Keratinocyte (primary cell): ENCODE measurements at regions not wholly inside any gene's neighbourhood (a gene's known extent, or its start where the extent isn't known, plus 50 kb on each side); places are given as distances from the start of the nearest gene placed in this dataset.

ENCODE experiments used
- DNase-seq: peaks from one replicate; pipeline ENCODE4 v3.0.0-alpha.2; 2011; ENCODE audit warnings: low read depth, missing footprints, low spot score
- FAIRE-seq: peaks from 2 replicates; lab custom pipeline; 2011; peaks lifted over from hg19 to GRCh38; lab: Jason Lieb, UNC
- H2AFZ ChIP-seq: 2 replicates; pipeline ENCODE4 v1.6.0; 2012; ENCODE audit warnings: low read length, control low read depth, inconsistent platforms; ENCODE audit not compliant: control insufficient read depth
- H3K27ac ChIP-seq: 2 replicates; pipeline ENCODE4 v1.5.1; 2011; ENCODE audit warnings: low read length; ENCODE audit not compliant: control insufficient read depth, insufficient read depth
- H3K27me3 ChIP-seq: 3 replicates; pipeline ENCODE4 v1.6.0; 2011; ENCODE audit warnings: low read length; ENCODE audit not compliant: control insufficient read depth, insufficient read depth; ENCODE audit errors: extremely low read depth
- H3K36me3 ChIP-seq, 2 experiments: 2 replicates in 1 of 2; 3 replicates in 1 of 2; pipeline ENCODE4 v1.5.1; 2011; ENCODE audit warnings: low read length in 2 of 2, mild to moderate bottlenecking in 1 of 2; ENCODE audit not compliant: control insufficient read depth in 2 of 2, insufficient read depth in 2 of 2; ENCODE audit errors: extremely low read depth in 1 of 2
- H3K4me1 ChIP-seq: 3 replicates; pipeline ENCODE4 v1.5.1; 2011; ENCODE audit warnings: low read length; ENCODE audit not compliant: control insufficient read depth, insufficient read depth; ENCODE audit errors: extremely low read depth
- H3K4me2 ChIP-seq: 3 replicates; pipeline ENCODE4 v1.6.0; 2011; ENCODE audit warnings: low read depth, low read length; ENCODE audit not compliant: control insufficient read depth, insufficient read depth; ENCODE audit errors: extremely low read depth
- H3K4me3 ChIP-seq, 3 experiments: fragments of 200-600 bp in 1 of 3; sonication (generic) in 1 of 3; 2 replicates in 2 of 3; 3 replicates in 1 of 3; pipeline ENCODE4 v1.5.1; 2011 to 2016; ENCODE audit warnings: low read length in 3 of 3, mild to moderate bottlenecking in 3 of 3, control low read depth in 2 of 3, inconsistent platforms in 1 of 3, low read depth in 1 of 3, mixed read lengths in 1 of 3, mixed run types in 1 of 3, moderate library complexity in 1 of 3; ENCODE audit not compliant: control insufficient read depth in 2 of 3, insufficient read depth in 2 of 3; ENCODE audit errors: extremely low read depth in 1 of 3
- H3K79me2 ChIP-seq: 2 replicates; pipeline ENCODE4 v1.6.0; 2012; ENCODE audit warnings: low read length; ENCODE audit not compliant: control insufficient read depth, insufficient read depth
- H3K9ac ChIP-seq: 3 replicates; pipeline ENCODE4 v1.6.0; 2011; ENCODE audit warnings: low read length; ENCODE audit not compliant: control insufficient read depth, insufficient read depth; ENCODE audit errors: extremely low read depth
- H3K9me1 ChIP-seq: 3 replicates; pipeline ENCODE4 v1.6.0; 2011; ENCODE audit warnings: low read length; ENCODE audit not compliant: control insufficient read depth, insufficient read depth; ENCODE audit errors: extremely low read depth
- H3K9me3 ChIP-seq: 2 replicates; pipeline ENCODE4 v1.5.1; 2012; ENCODE audit warnings: low read depth, low read length; ENCODE audit not compliant: control insufficient read depth
- H4K20me1 ChIP-seq: 3 replicates; pipeline ENCODE4 v1.6.0; 2011; ENCODE audit warnings: low read length; ENCODE audit not compliant: control insufficient read depth, insufficient read depth; ENCODE audit errors: extremely low read depth
- CTCF ChIP-seq, 3 experiments: IDR thresholded peaks in 1 of 3; conservative IDR thresholded peaks in 1 of 3; optimal IDR thresholded peaks in 1 of 3; 2 replicates in 2 of 3; 3 replicates in 1 of 3; pipeline versions ENCODE3 to v1.5.1; 2011; ENCODE audit warnings: low read length in 3 of 3, mild to moderate bottlenecking in 3 of 3, moderate library complexity in 2 of 3, control low read depth in 1 of 3, inconsistent platforms in 1 of 3; ENCODE audit not compliant: insufficient read depth in 2 of 3; ENCODE audit errors: extremely low read depth in 1 of 3
- EZH2 ChIP-seq: IDR thresholded peaks from one replicate; pipeline ENCODE4 v1.6.1; 2012; ENCODE audit warnings: inconsistent platforms, mild to moderate bottlenecking, low read length, moderate library complexity
- dilution Hi-C: fragments of 300-500 bp; cut with MboI; formaldehyde crosslinking; loops from one replicate; pipeline ENCODE4 v1.7.0; 2020; ENCODE audit warnings: low sequenced_read_pairs; ENCODE audit not compliant: extremely low pct_ligation_motif_present

GRCh38 chr10:34941471-34942357 lies 126.6 kb upstream of the PARD3 start:
- H3K27ac ChIP-seq: peak overlapping the region; percentile 72
- peak; percentile 89 for DNase-seq
- peak; percentile 94 for FAIRE-seq
- no peaks in the 10 kb centered on the region for H3K27me3 ChIP-seq
- peak overlapping the region; percentile 35 for H2AFZ ChIP-seq
- H3K79me2 ChIP-seq: no peaks in the 10 kb centered on the region
- H3K9me3 ChIP-seq: no peaks in the 10 kb centered on the region
- peak overlapping the region; percentile 49 for H3K9ac ChIP-seq
- no peaks in the 10 kb centered on the region for H3K36me3 ChIP-seq
- H4K20me1 ChIP-seq: no peaks in the 10 kb centered on the region
- H3K4me1 ChIP-seq: peaks cover 30% of the 10 kb centered on the region
- H3K4me2 ChIP-seq: peak overlapping the region; percentile 50
- no peaks in the 10 kb centered on the region for H3K9me1 ChIP-seq
- no peak for TF ChIP-seq EZH2
- no peak for TF ChIP-seq CTCF (optimal IDR thresholded peaks at IDR 0.05 in 1 of 3, IDR thresholded peaks at IDR 0.05 in 1 of 3, conservative IDR thresholded peaks at IDR 0.05 in 1 of 3; ENCODE audit: extremely low read depth in 1 of 3, insufficient read depth in 2 of 3, low read length in 3 of 3)
- dilution Hi-C loops: no loop called here
- H3K4me3 ChIP-seq: peak overlapping the region in 1 of 3 experiments; percentile 0

- Histone ChIP-seq H3K4me3 (no peak overlapping the region), H3K4me1 (peaks cover 30% of the 10 kb centered on the region), H3K9ac (no peak overlapping the region), H3K36me3 (no peaks in the 10 kb centered on the region), H3K4me2 (peak overlapping the region; percentile 16), H3K9me3 (no peaks in the 10 kb centered on the region), H3K79me2 (no peaks in the 10 kb centered on the region), H3K27ac (peak overlapping the region; percentile 72), H3K27me3 (no peaks in the 10 kb centered on the region), H3K9me1 (no peaks in the 10 kb centered on the region), H2AFZ (peak overlapping the region; percentile 49), H4K20me1 (no peaks in the 10 kb centered on the region)
- DNase-seq: no peak
- no peak for FAIRE-seq
- dilution Hi-C loops: no loop called here
- TF ChIP-seq EZH2 (no peak), CTCF (optimal IDR thresholded peaks at IDR 0.05 in 1 of 3, IDR thresholded peaks at IDR 0.05 in 1 of 3, conservative IDR thresholded peaks at IDR 0.05 in 1 of 3; ENCODE audit: extremely low read depth in 1 of 3, insufficient read depth in 2 of 3, low read length in 3 of 3) (no peak)
Observed at GRCh38 chr10:34940436-34940835, 125.3 kb upstream of the PARD3 start.
